Fibroblast of peridontal ligament (primary cell): ENCODE measurements at regions not wholly inside any gene's neighbourhood (a gene's known extent, or its start where the extent isn't known, plus 50 kb on each side); places are given as distances from the start of the nearest gene placed in this dataset.
"Not testable (repeated sequence)": the region's sequence is repeated elsewhere in the genome, so short reads cannot be mapped to it uniquely, and the experiment has no call there.

Experiments used
- DNase-seq: peaks from one replicate; pipeline ENCODE4 v3.0.0-alpha.2; 2010; ENCODE audit errors: extremely low read depth

DNA sequence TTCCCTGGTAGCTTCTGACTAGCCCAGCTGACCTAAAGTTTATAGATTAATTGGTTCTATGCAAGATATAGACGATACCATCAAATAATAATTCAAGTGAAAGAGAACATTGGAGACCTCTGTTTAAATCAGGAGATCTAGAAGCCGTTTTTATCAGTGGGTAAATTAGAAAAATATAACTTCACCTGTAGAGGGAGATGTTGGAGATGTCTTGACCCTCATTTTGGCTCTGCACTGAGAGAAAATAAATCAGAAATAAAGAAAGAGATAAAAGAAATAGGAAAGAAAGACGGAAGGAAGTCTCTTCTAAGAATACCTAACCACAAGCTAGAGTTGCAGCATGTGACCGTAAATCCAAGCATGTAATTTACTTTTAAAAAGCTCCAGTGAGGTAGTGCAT, 684.5 kb downstream of the C12orf50 start:
- DNase-seq: peak; percentile 20

DNA sequence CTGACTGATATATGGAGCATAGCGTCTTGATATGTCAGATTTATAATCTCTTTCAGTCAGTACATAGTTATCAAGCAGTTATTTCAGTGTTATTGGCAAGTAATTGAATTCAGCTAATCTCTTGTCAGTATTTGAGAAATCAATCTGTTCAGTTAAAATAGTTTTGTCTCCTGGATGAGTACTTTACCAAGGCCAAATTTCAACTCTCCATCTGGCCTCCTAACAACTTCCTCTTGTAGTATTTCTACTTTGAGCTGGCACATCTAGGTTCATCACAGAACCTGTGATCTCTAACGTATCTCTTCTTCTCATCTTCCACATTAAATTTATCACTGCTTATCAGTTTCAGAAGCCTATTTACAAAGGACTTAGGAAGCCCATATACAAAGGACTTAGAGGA, 690.5 kb downstream of the C12orf50 start:
- DNase-seq: no peak

DNA sequence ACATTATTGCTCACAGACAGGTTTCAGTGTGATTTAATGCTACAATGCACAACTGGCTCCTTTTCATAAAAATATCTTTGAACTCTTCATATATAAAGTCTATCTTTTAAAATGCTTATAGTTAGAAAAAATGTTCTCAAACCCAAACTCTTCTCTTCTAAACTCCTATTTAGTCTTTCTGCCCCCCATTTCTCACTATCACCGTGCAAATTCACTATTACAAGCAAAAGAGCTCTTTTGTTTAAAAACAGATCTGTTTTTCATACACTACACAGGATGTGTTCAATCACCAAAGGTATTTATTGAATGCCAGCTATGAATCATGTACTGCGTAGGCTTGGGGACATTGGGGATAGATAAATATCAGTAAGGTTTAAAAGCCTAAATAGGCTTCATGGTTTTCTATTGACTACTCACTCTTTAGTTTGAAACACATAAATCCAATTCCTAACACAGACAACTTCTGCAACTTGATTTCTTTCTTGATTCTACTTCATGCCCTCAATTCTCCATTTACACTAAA, 692.3 kb downstream of the C12orf50 start:
- no peak for DNase-seq

DNA sequence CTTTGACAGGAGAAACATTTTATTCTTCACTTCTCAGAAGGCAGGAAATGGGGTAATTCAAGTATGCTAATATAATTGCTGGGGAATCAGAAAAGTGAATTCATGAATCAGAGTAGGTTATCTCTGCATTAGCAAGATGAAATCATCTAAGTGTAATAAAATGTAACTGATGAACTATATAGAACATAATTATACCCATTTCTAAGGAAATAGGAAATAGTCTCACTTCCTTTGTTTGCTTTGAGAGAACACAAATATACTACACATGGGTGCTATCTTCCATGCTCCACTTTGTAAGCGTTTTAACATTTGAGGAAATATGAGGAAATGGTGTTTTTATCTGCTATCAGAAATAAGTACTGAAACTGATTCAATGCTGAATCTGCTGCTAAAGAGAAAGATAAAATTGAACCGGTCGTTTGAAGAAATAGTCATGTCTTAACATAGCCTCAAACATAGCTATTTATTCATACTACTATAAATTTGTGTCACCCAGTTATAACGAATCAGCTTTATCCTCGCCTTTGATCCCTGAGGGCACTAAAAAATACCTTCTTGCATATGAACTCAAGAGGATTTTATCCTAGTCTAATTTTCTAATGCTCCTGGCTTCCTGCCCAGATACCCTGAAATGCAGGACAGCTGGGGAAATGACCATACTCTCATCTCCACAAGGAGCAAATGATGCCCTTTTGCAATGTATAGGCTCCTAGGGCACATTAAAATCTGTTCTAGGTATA, 696.0 kb downstream of the C12orf50 start:
- DNase-seq: no peak

DNA sequence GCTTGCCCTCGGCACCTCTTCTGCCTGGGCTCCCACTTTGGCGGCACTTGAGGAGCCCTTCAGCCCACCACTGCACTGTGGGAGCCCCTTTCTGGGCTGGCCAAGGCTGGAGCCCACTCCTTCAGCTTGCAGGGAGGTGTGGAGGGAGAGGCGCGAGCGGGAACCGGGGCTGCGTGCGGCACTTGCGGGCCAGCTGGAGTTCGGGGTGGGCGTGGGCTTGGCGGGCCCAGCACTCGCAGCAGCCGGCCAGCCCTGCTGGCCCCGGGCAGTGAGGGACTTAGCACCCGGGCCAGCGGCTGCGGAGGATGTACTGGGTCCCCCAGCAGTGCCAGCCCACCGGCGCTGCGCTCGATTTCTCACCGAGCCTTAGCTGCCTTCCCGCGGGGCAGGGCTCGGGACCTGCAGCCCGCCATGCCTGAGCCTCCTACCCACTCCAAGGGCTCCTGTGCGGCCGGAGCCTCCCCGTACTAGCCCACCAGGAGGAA, 699.1 kb downstream of the C12orf50 start:
- DNase-seq: not testable (repeated sequence)

DNA sequence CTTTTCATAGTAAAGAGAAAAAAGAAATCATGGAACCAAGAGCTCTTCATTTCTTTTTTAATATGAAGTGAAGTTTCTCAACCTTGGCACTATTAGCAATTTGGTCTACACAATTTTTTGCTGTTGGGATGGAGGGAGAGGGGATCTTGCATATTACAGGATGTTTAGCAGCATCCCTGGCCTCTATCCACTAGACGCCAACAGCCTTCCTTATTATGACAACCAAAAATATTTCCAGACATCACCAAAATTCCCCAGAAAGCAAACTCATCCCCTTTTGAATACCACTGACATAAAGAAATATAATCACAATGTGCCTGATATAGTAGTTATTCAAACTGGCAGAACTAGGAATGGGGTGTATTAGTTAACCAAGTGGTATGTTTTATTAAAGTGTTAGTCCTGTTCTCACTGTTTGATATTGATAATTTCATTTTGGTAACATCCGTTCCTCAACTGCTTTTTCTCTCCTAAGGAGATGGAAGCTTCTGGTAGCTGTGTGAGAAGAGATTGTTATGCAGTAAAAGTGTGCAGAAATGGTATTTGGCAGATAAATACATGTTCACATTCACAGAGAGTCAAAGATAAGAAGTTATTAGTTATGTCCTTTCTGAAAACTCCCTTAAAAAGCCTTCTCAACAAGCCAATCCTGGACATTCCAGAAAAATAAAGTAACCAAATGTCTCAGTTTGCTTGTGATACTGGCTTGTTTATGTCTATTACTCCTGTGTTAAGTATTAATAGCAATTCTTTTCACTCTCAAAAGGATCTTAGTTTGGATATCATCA, 699.9 kb downstream of the C12orf50 start:
- no peak for DNase-seq

DNA sequence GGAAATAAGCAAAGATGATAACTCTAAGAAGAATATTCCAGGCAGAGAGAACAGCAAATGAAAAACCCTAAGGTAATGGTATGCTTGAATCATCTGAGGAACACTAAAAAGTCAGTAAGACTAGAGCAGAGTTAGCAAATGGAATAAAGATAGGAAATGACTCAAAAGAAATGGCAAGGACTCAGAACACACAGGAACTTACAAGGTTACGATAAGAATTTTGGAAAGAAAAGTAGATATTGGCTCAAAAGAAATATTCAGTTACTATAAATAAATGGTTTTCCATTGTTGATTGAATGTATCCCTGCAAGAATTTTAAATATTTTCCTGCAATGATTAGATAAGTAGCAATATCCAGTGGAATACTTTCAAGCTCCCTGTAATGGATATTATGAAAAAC, 705.8 kb downstream of the C12orf50 start:
- DNase-seq: peak; percentile 92

DNA sequence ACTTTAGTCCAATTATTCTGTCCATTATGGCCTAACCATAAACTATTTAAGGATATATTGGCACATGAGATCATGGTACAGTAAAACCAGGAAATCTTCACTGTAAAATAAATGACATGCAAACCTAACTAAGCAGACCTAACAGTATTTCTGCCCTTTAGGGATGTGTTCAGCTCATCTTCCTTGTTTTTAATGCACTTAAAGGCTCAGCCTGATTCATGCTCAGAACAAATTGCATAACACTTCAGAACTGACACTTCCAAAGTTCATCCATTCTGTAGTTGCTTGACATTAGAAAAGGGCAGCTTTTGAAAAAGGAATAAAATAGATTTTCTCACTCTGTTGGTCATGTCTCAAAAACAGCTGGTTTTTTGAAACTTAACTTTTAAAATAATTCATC, 708.5 kb downstream of the C12orf50 start:
- peak; percentile 8 for DNase-seq

DNA sequence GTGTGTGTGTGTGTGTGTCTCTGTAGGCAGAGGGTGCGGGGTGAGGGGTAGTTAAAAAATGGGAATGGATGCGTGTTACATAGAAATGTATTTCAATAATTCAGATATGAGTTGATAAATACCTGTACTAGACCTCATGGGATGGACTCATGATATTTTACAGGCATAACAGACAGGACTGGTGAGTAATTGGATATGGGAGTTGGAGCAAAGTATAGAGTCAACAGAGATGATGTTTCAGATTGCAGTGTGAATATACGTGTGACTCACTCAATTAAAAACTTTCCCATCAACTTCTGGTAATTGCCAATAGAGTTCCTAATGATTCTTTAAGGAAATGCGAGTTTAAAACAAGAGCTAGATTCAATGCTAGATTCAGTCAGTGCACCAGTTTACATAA, 711.9 kb downstream of the C12orf50 start:
- no peak for DNase-seq

DNA sequence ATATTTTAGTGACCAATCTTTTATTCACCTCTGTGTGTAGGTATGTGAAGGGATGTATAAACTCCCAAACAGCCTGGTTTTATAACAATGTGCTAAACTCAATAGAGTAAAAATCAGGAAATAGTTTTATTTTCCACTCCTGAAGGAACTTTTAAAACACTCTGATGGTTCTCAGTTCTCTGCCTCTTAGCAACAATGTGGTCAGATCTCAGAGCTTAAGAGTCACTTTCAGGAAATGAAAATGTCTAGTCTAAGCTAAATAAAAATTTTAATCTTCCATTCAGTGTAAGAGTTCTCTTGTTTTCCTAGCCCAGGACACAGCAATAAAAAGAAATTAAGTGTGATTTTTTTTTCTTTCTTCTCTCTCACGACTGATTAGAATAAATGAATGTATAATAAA, 718.0 kb downstream of the C12orf50 start:
- peak; percentile 53 for DNase-seq

DNA sequence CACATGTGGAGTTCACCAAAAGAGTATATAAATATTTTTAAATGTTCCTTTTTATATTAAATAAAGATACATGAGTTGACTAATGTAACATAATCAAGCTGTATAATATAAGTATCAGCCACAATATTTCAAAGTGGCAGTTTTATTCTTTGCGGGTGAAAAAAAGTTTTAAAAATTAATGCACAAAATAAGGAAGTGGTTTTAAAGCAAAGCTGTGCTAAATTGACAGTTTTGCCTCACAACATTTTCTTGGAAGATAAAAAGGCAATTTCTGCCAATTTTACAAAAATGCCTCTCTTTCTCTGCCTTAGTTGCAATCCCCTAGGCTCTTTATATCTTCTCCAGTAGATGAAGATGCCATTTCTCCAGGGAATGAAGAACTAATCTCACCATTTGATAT, 719.1 kb downstream of the C12orf50 start:
- no peak for DNase-seq

DNA sequence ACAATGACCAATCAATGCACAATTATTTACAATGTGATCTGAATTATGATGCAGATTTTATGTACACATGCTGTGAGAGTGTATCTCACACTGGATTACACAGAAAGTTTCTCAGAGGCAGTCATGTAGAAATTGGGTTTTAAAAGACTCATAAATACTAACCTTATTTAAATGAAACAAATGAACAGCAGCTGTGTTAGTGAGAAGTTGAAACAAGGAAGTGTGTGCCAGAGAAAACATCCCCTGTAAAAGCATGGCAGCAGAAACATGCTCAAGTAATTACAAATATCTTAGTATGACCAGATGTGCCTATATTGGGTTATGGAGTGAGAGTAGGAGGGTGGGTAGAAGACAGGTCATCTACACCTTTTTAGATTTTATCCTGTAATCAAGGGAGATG, 723.7 kb downstream of the C12orf50 start:
- peak; percentile 76 for DNase-seq

DNA sequence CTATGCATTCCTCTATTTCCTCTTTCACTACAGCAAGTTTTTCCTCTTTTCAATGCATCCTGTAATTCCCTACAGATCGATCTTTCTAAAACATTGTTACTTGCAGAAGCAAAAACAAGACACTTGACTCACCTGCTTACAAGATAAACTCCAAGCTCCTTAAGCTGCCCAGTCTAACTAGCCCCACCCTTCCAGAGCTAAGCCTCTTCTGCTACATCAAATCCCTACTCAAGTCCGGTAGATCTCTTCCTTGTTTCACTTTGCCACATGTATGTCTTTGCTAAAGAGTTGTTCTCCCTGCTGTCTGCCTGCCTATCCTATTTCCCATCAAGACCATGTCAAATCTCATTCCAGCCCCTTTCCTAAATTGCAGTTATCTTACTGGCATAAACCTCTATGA, 724.8 kb downstream of the C12orf50 start:
- peak; percentile 6 for DNase-seq

DNA sequence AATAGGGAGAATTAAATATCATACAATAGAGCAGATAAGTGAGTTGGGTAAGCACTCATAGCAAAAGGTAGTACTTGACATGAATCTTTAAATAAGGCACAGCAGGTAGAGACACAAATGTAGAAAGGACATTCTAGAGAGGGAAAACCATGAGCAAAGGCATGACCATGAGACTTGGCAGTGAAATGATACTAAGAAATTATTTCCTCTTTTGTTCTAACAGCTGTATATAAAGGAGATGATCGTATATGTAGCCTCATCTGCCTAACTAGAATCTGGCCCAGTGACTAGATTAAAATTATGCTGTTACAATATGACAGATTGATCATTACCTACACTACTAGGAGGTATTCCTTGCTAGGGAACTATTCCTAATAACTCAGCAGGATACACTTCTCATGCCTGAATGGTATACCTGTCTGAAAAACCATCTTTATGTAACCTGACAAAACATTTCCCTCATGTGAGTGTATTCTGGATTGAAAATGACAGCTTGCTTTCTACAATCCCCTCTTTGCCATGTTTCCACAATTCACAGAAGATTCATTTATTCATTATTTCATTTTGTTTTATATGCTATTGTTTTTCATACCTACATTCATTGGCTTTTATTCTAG, 725.7 kb downstream of the C12orf50 start:
- DNase-seq: no peak

DNA sequence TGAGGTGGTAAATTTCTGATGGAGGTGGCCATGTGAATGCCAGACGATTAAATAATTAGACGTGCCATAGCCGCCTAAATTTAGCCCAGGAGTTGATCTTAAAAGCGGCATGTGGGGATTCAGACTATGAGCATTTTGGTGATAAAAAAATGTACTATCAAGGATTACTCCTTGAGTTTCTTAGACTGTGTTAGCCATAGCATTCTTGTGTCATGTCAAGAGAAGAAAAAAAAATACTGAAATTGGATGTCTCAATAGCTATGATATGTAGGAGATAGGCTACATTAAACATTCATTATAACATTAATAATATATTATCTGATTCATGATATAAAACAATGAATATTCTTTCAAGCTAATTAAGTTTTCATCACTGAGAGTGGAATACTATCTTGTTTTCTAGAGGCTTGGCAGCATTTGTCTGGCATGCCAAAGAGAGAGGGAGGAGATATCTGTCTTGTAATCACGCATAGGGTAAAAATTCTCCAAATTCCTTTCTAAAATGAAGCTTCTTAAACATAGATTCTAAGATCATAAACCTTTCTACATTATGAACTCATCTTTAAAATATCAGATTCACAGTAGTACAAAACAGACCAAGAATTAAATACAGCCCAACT, 727.0 kb downstream of the C12orf50 start:
- no peak for DNase-seq

DNA sequence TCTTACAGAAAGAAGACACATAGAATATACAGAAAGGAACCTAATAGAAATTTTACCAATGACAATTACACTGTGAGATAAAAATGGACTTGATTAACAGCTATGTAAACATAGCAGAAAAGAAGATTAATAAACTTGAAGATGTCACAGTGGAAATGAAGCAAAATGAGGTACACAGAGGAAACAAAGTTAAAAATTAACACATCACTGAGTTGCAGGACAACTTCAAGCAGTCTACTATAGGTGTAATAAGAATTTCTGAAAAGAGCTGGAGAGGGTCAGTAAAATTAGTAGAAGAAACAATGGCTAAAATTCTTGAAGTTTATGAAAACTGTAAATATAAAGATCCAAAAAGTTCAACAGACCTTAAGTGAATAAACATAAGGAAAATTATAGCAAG, 738.7 kb downstream of the C12orf50 start:
- DNase-seq: no peak

DNA sequence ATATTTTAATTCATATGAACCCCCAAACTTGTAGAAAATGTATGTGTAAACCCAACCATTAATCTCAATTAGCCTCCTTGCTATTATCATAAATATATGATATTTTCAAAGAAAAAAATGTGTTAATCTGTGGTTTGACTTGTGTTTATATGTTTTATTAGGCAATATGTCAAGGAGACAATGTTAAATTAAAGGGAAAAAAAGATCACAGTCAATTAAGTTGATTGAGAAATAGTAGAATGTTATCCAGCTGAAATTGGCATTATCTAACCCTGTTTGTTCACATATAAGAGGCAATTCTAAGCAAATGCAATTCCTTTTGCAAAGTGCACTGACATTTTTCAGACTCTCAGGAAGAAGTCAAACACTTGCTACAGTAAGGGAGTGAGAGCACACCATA, 745.3 kb downstream of the C12orf50 start:
- DNase-seq: no peak

DNA sequence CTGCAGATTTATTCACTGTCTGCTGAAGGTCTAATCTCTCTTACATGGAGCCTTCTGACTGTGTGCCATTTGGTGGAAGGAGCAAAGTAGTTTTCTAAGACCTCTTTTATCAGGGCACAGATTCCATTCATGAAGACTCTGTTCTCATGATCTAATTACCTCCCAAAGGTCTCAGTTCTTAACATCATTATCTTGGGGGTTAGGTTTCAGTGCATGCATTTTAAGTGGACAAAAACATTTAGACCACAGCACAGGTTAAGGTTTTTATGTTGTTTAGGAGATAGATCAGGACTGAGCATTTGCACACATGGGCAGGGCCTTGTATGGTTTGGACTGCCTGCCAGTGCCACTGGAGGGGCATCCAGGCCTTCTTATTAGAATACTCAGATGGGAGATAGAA, 746.1 kb downstream of the C12orf50 start:
- DNase-seq: no peak

DNA sequence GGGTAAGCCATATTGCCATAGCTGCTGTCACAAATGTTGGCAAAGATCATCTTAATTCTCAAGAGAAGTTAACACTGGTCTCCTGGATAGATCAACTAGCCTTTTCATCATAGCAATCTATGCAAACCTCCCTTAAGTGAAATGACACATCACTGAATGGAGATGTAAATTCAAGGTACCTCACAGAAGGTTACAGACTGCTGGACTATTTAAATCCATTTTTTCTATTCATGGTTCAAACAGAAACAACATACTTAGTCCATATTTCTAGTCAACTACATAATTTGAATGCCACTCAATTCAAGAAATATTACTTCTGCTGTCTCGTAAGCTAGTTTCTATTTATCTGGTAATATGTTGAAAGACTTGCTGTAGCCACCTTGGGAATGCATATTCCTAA, 748.3 kb downstream of the C12orf50 start:
- no peak for DNase-seq

DNA sequence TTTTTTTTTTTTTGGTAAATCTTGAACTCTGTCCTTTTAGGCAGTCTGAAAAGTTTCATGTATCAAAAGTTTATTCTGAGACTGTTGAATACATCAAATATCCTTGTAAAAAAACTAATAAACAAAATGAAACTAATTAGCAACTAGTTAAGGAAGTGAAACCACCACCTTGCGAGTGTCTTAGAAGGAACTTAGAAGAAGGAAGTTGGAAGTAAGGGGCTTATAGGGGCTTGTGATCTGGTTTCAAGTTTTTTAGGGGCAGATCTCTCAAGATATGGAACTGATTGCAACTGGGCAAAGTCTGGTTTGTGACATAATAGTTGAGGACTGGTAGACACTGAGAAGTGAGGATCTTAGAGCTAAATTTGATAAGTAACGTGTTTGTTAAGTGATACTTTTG, 748.8 kb downstream of the C12orf50 start:
- DNase-seq: no peak

DNA sequence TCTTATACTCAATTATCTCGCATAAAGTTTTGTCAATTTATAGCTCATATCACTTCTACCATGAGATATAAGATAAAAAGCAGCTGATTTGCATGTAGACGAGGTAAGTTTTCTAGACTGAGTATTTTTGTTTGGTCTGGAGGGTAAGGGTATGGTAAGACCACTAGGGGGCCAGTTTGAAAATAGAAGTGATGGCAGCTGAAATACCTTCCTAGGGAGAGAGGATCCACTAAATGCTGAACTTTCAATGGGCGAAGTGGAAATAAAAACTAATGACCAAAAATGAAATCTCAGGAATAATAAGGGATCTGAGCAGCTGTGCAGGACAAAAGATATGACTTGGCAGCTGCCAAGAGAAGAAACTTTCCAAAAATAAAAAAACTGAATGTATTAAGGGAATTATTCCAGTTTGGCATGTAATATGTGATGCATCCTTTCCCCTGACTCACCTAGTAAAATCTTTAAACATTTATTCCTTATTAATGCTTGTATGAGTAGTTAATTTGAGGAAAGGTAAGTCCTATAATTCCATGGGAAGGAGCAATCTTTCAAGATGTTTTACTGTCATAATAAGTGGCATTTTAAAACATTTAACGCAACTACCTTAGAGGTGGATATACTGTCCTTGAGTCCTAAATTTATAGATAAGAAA, 754.5 kb downstream of the C12orf50 start:
- DNase-seq: peak; percentile 26

DNA sequence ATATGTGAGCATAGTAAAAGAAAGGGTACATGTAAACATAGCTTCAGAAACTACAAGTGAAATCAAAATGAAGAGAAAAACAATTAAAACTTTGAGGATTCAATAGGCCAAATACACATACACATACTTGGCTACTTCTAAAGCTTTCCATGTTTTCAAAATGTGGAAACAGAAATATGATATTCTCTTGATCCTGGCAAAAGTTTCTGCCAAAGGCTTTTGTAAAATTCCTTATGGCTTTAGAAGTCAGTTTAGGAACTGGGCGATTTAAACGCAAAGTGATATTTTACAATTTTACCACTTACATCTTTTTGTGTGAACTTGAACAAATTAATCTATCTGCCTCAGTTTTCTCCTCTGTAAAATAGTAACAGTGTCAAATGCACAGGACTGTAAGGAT, 756.4 kb downstream of the C12orf50 start:
- peak; percentile 62 for DNase-seq
